Superior temporal gyrus (tissue), 1 donor: ENCODE measurements at regions not wholly inside any gene's neighbourhood (a gene's known extent, or its start where the extent isn't known, plus 50 kb on each side); places are given as distances from the start of the nearest gene placed in this dataset.
"Not testable (repeated sequence)": the region's sequence is repeated elsewhere in the genome, so short reads cannot be mapped to it uniquely, and the experiment has no call there.

ENCODE experiments used
- DNase-seq: peaks from one replicate; pipeline ENCODE4 v3.0.0-alpha.2; 2016; ENCODE audit errors: extremely low spot score

- DNase-seq: no peak
These were observed 764.8 kb downstream of the RNF144A start for GRCh38 chr2:7681881-7682461.

- no peak for DNase-seq
These were observed 766.0 kb downstream of the RNF144A start for GRCh38 chr2:7683196-7683595.

GRCh38 chr2:7683708-7684107 lies 766.5 kb downstream of the RNF144A start:
- DNase-seq: no peak

- DNase-seq: no peak
These were observed 768.3 kb downstream of the RNF144A start for GRCh38 chr2:7685342-7686015.

- DNase-seq: no peak
These were observed 768.8 kb downstream of the RNF144A start for GRCh38 chr2:7686016-7686385.

- no peak for DNase-seq
These were observed 774.9 kb downstream of the RNF144A start for GRCh38 chr2:7691961-7692656.

GRCh38 chr2:7692657-7693161 lies 775.5 kb downstream of the RNF144A start:
- no peak for DNase-seq

- no peak for DNase-seq
These were observed 776.2 kb downstream of the RNF144A start for GRCh38 chr2:7693246-7694075.

GRCh38 chr2:7694076-7694985 lies 777.1 kb downstream of the RNF144A start:
- no peak for DNase-seq

- not testable (repeated sequence) for DNase-seq
These were observed 779.3 kb downstream of the RNF144A start for GRCh38 chr2:7696556-7696955.

- DNase-seq: no peak
These were observed 779.8 kb downstream of the RNF144A start for GRCh38 chr2:7697052-7697451.

GRCh38 chr2:7701791-7702190 lies 784.6 kb downstream of the RNF144A start:
- DNase-seq: no peak

- DNase-seq: no peak
These were observed 785.8 kb downstream of the RNF144A start for GRCh38 chr2:7703048-7703447.

- DNase-seq: no peak
These were observed 786.4 kb downstream of the RNF144A start for GRCh38 chr2:7703543-7704144.

GRCh38 chr2:7704296-7704865 lies 787.2 kb downstream of the RNF144A start:
- no peak for DNase-seq

- no peak for DNase-seq
These were observed 789.6 kb downstream of the RNF144A start for GRCh38 chr2:7706791-7707190.

GRCh38 chr2:7707723-7708122 lies 790.5 kb downstream of the RNF144A start:
- DNase-seq: no peak

GRCh38 chr2:7709907-7710306 lies 792.7 kb downstream of the RNF144A start:
- DNase-seq: peak; percentile 57

- no peak for DNase-seq
These were observed 794.0 kb downstream of the RNF144A start for GRCh38 chr2:7711167-7711566.

- DNase-seq: no peak
These were observed 802.7 kb downstream of the RNF144A start for GRCh38 chr2:7719876-7720275.
